ENCODE measurements at regions not wholly inside any gene's neighbourhood (a gene's known extent, or its start where the extent isn't known, plus 50 kb on each side); places are given as distances from the start of the nearest gene placed in this dataset.

DNA sequence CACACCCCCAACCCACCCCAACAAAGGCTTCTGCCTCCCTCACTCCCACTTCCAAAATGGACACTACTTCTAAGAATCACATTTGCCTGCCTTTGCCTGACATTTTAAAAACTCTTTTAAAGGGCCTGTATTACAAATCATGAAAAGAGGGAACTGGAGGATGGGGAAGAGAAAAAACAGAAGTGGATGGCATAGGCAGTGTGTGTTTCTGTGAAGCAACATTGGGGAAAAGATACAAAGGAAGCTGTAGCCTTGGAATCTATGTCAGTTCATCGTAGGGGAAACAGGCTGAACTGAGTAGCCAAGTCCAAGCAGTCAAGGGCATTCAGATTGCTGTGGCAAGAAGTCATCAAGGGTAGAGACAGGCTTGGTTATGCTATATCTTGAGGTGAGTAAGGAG lies 273.9 kb downstream of the BTG1 start:
- Mint-ChIP-seq H3K36me3 (ENCODE audit: insufficient read depth in 2 of 2) (peaks cover 9 to 12% of the 10 kb centered on the region in 2 donors), H3K27ac (peak overlapping the region; percentile 14), H3K4me1 (ENCODE audit: low read depth) (peaks cover 45% of the 10 kb centered on the region), H3K9me3 (peaks cover 0 to 3% of the 10 kb centered on the region in 2 donors), H3K4me3 (peak overlapping the region in 1 of 2 donors; percentile 0), H3K27me3 (ENCODE audit: low read depth) (no peaks in the 10 kb centered on the region)
- ATAC-seq (replicated peaks in 1 of 2) = no peak
- no peak for DNase-seq

DNA sequence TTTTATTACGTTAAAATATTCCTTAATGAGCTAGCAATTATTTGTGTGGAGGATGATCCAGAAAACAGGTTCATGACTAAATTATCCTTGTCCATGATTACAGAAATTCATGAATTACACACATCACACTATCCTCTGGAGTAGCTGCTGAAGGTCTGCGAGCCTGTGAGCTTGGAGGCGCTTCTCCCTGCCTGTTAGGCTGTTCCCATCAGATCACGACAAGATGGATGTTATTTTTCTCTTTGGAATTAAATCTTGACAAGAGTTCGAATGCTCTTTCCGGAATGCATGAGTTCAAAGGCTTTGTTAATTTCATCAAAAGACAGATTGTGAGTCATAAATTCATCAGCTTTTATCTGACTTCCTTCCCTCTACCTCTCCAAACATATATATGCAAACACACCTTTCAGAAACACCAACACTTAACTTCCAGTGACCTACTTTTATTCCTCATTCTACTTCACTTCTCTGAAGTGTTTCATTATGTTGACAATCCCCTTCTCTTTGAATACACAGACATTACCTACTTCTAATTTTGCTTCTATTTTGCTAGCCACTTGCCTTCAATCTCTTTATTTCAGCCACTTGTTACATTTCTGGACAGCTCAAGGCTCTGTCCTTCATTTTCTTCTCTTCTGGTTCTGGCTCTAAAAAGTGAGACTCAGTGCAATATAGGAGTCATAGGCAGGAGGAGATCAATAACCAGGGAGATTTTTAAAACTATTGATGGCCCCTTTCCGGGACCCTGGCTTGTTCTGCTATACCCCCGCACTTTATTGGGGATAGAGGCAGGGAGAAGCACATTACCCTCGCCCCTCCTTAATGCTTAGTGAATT lies 274.6 kb downstream of the BTG1 start:
- peaks cover 8% of the 10 kb centered on the region in 2 donors for H3K36me3 Mint-ChIP-seq (ENCODE audit: insufficient read depth in 2 of 2)
- peak overlapping the region; percentile 5 to 53 for H3K4me3 Mint-ChIP-seq
- H3K4me1 Mint-ChIP-seq (ENCODE audit: low read depth) = peaks cover 39% of the 10 kb centered on the region
- peaks cover 0 to 3% of the 10 kb centered on the region in 2 donors for H3K9me3 Mint-ChIP-seq
- ATAC-seq (replicated peaks in 1 of 2) (peak; percentile 43 to 47), DNase-seq (no peak)
- H3K27me3 Mint-ChIP-seq (ENCODE audit: low read depth) = no peaks in the 10 kb centered on the region
- peak overlapping the region; percentile 77 for H3K27ac Mint-ChIP-seq

GRCh38 chr12:91868054-91868453 lies 277.6 kb downstream of the BTG1 start:
- Mint-ChIP-seq H3K27ac (no peak overlapping the region), H3K4me1 (ENCODE audit: low read depth) (peaks cover 38% of the 10 kb centered on the region), H3K9me3 (peaks cover 4 to 5% of the 10 kb centered on the region in 2 donors), H3K4me3 (no peak overlapping the region), H3K27me3 (ENCODE audit: low read depth) (no peaks in the 10 kb centered on the region), H3K36me3 (ENCODE audit: insufficient read depth in 2 of 2) (peaks cover 2 to 8% of the 10 kb centered on the region in 2 donors)
- no peak for ATAC-seq (replicated peaks in 1 of 2)
- no peak for DNase-seq

GRCh38 chr12:91866566-91866965 lies 279.1 kb downstream of the BTG1 start:
- no peak overlapping the region for H3K27ac Mint-ChIP-seq
- H3K4me3 Mint-ChIP-seq = no peak overlapping the region
- H3K9me3 Mint-ChIP-seq = peaks cover 2 to 4% of the 10 kb centered on the region in 2 donors
- H3K27me3 Mint-ChIP-seq (ENCODE audit: low read depth) = no peaks in the 10 kb centered on the region
- ATAC-seq (replicated peaks in 1 of 2) (no peak), DNase-seq (no peak)
- H3K36me3 Mint-ChIP-seq (ENCODE audit: insufficient read depth in 2 of 2) = peaks cover 2 to 4% of the 10 kb centered on the region in 2 donors
- H3K4me1 Mint-ChIP-seq (ENCODE audit: low read depth) = peaks cover 44% of the 10 kb centered on the region

- Mint-ChIP-seq H3K4me1 (ENCODE audit: low read depth) (peaks cover 40% of the 10 kb centered on the region), H3K9me3 (peaks cover 6 to 7% of the 10 kb centered on the region in 2 donors), H3K27ac (peak overlapping the region; percentile 66), H3K27me3 (ENCODE audit: low read depth) (no peaks in the 10 kb centered on the region), H3K36me3 (ENCODE audit: insufficient read depth in 2 of 2) (peaks cover 2 to 6% of the 10 kb centered on the region in 2 donors), H3K4me3 (no peak overlapping the region)
- DNase-seq (no peak), ATAC-seq (replicated peaks in 1 of 2) (no peak)
Observed at GRCh38 chr12:91863702-91864101, 281.9 kb downstream of the BTG1 start.

DNA sequence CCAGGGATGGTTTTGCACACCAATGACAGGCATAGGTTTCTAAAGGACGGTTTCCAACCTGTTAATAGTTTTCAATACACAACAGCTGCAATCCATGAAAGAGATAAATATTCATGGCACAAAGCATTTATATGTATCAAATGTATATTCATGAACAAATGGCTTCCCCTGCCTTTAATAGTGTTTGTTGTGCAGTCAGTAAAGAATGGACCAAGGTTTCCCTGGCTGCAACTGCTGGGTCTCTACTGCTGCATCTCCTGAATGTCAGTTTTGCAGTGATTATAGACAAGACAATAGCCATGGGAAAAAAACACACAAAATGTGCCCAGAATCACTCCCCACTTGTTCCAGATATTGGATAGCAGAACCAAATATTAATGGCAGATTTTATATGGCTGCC lies 284.1 kb downstream of the BTG1 start:
- H3K4me3 Mint-ChIP-seq = no peak overlapping the region
- DNase-seq = no peak
- H3K27me3 Mint-ChIP-seq (ENCODE audit: low read depth) = no peaks in the 10 kb centered on the region
- peaks cover 6 to 7% of the 10 kb centered on the region in 2 donors for H3K9me3 Mint-ChIP-seq
- peaks cover 44% of the 10 kb centered on the region for H3K4me1 Mint-ChIP-seq (ENCODE audit: low read depth)
- peaks cover 2 to 6% of the 10 kb centered on the region in 2 donors for H3K36me3 Mint-ChIP-seq (ENCODE audit: insufficient read depth in 2 of 2)
- no peak overlapping the region for H3K27ac Mint-ChIP-seq
- no peak for ATAC-seq (replicated peaks in 1 of 2)

DNA sequence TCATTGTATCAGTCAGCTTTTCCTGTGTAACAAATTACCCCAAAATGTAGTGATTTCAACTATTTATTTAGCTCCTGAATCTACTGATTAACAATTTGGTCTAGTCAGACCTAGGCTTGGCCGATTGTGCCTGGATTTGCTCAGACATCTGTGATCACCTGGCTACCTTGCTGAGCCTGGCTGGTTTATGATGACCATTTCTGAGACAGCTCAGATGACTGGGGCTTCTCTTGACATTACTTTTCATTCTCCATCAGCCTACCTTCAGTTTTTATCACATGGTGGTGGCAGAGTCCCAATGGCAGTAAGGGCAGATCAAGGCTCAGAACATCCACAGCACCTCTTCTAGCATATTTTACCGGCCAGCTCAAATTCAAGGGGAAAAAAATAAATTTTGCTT lies 286.3 kb downstream of the BTG1 start:
- DNase-seq = no peak
- Mint-ChIP-seq H3K27me3 (ENCODE audit: low read depth) (no peaks in the 10 kb centered on the region), H3K9me3 (peaks cover 3 to 5% of the 10 kb centered on the region in 2 donors), H3K36me3 (ENCODE audit: insufficient read depth in 2 of 2) (peaks cover 0 to 3% of the 10 kb centered on the region in 2 donors), H3K4me3 (no peak overlapping the region), H3K27ac (no peak overlapping the region), H3K4me1 (ENCODE audit: low read depth) (peaks cover 40% of the 10 kb centered on the region)
- ATAC-seq (replicated peaks in 1 of 2) = peak in 1 of 2 donors; percentile 58

DNA sequence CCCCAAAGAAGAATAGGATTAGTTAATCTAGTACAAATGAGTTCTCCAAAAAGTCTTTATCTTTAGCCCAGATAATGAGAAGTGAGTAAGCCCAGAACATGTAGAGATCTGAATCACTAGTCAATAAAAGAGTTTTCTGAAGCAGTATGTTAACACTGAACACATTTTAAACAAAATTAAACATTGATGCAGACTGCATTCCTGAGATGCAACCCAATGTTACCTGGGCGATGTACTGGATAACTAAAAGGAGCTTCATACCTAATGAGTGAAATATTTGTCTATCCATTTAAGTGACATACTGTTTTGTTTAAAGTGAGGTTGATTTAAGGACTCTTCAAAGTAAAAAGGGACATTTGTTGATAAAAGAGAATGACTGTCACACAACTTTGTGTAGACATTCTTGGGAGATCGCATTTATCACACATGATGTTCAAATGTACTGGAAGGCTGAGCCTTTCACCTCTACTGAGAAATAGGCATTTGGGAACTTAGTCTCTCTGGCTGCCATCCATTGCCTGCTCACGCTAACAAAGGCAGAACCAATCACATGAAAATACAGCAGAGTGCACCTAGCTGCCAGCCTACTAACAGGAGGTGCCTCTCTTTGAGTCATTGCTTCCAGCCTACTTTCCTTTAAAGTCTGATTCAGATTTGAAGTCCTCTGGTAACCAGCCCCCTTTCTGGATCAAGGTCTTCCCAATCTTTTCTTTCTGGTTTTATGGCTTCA lies 287.7 kb downstream of the BTG1 start:
- peaks cover 0 to 3% of the 10 kb centered on the region in 2 donors for H3K36me3 Mint-ChIP-seq (ENCODE audit: insufficient read depth in 2 of 2)
- no peak overlapping the region for H3K4me3 Mint-ChIP-seq
- peak overlapping the region; percentile 31 for H3K27ac Mint-ChIP-seq
- peak; percentile 31 to 33 for ATAC-seq (replicated peaks in 1 of 2)
- H3K4me1 Mint-ChIP-seq (ENCODE audit: low read depth) = peaks cover 34% of the 10 kb centered on the region
- no peaks in the 10 kb centered on the region for H3K27me3 Mint-ChIP-seq (ENCODE audit: low read depth)
- no peak for DNase-seq
- H3K9me3 Mint-ChIP-seq = peaks cover 2 to 5% of the 10 kb centered on the region in 2 donors

- Mint-ChIP-seq H3K4me1 (ENCODE audit: low read depth) (peaks cover 23% of the 10 kb centered on the region), H3K27me3 (ENCODE audit: low read depth) (no peaks in the 10 kb centered on the region), H3K9me3 (peaks cover 0 to 2% of the 10 kb centered on the region in 2 donors), H3K27ac (no peak overlapping the region), H3K4me3 (no peak overlapping the region), H3K36me3 (ENCODE audit: insufficient read depth in 2 of 2) (peaks cover 0 to 3% of the 10 kb centered on the region in 2 donors)
- DNase-seq = no peak
- ATAC-seq (replicated peaks in 1 of 2) = no peak
Observed at GRCh38 chr12:91854725-91855124, 290.9 kb downstream of the BTG1 start.

DNA sequence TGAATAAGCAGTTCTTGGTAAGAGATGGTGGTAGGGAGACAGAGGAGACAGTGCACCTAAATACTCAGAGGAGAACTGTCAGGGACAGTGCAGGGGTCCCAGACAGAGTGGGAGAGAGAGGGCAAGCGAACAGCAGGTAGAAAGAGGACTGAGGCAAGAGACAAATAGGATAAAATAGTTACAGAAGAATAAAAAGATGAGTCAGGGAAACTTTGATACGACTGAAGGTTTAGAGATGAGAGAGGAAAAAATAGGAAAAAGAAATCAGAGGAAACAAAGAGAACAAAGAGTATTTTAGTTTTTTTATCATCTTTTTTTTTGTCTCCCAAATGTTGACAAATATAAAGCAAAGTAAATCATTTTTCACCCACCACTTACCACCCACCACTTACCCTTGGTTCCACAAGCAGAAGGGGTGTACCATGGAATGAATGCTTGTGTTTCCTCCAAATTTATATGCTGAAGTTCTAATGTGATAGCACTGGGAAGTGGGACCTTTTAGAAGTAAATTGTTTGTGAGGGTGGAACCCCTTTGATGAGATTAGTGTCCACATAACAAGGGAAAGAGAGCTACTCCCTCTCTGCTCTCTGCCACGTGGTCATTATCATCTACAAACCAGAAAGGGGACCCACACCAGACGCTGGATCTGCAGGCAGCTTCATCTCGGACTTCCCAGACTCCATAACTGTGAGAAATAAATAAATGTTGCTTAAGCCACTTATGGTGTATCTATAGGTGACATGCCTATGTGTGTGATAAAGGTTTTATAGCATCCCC lies 292.1 kb downstream of the BTG1 start:
- ATAC-seq (replicated peaks in 1 of 2) (no peak), DNase-seq (no peak)
- no peak overlapping the region for H3K27ac Mint-ChIP-seq
- H3K27me3 Mint-ChIP-seq (ENCODE audit: low read depth) = no peaks in the 10 kb centered on the region
- H3K36me3 Mint-ChIP-seq (ENCODE audit: insufficient read depth in 2 of 2) = no peaks in the 10 kb centered on the region
- no peaks in the 10 kb centered on the region for H3K9me3 Mint-ChIP-seq
- no peak overlapping the region for H3K4me3 Mint-ChIP-seq
- peaks cover 21% of the 10 kb centered on the region for H3K4me1 Mint-ChIP-seq (ENCODE audit: low read depth)

- no peak overlapping the region for H3K27ac Mint-ChIP-seq
- ATAC-seq (replicated peaks in 1 of 2) (no peak), DNase-seq (no peak)
- no peaks in the 10 kb centered on the region for H3K27me3 Mint-ChIP-seq (ENCODE audit: low read depth)
- H3K36me3 Mint-ChIP-seq (ENCODE audit: insufficient read depth in 2 of 2) = peaks cover 0 to 1% of the 10 kb centered on the region in 2 donors
- no peaks in the 10 kb centered on the region for H3K9me3 Mint-ChIP-seq
- peaks cover 18% of the 10 kb centered on the region for H3K4me1 Mint-ChIP-seq (ENCODE audit: low read depth)
- H3K4me3 Mint-ChIP-seq = no peak overlapping the region
Observed at GRCh38 chr12:91852634-91853033, 293.0 kb downstream of the BTG1 start.

DNA sequence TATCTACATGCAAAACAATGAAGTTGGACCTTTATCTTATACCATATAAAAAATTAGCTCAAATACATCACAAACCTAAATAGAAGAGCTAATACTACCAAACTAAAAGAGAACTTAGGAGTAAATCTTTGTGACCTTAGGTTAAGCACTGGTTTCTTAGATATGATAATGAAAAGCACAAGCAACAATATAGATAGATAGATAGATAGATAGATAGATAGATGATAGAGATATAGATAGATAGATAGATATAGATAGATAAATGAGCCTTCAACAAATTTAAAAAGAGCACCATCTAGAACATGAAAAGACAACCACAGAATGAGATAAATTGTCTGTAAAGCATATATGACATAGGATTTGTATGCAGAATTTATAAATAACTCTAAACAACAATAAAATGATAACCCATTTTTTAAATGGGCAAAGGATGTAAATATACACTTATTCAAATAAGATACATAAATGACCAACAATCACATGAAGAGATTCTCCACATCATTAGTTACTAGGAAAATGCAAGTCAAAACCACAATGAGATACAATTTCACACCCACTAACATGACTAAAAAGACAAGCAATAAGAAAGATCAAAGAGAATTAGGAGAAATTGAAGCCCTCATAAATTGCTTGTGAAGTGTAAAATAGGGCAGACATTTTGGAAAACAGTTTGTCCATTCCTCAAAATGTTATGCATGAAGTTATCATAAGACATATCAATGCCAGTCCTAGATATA lies 293.7 kb downstream of the BTG1 start:
- peaks cover 0 to 1% of the 10 kb centered on the region in 2 donors for H3K36me3 Mint-ChIP-seq (ENCODE audit: insufficient read depth in 2 of 2)
- peaks cover 18% of the 10 kb centered on the region for H3K4me1 Mint-ChIP-seq (ENCODE audit: low read depth)
- DNase-seq = no peak
- peak; percentile 37 to 52 for ATAC-seq (replicated peaks in 1 of 2)
- no peaks in the 10 kb centered on the region for H3K9me3 Mint-ChIP-seq
- peak overlapping the region; percentile 74 for H3K27ac Mint-ChIP-seq
- H3K4me3 Mint-ChIP-seq = no peak overlapping the region
- H3K27me3 Mint-ChIP-seq (ENCODE audit: low read depth) = no peaks in the 10 kb centered on the region

All from activated T-cell treated with anti-CD3 and anti-CD28 coated beads, Interleukin-2, amount 50 U/mL, for 72 hours (primary cell).